ENCODE measurements at regions not wholly inside any gene's neighbourhood (a gene's known extent, or its start where the extent isn't known, plus 50 kb on each side); places are given as distances from the start of the nearest gene placed in this dataset.
"Not testable (repeated sequence)": the region's sequence is repeated elsewhere in the genome, so short reads cannot be mapped to it uniquely, and the experiment has no call there.

DNA sequence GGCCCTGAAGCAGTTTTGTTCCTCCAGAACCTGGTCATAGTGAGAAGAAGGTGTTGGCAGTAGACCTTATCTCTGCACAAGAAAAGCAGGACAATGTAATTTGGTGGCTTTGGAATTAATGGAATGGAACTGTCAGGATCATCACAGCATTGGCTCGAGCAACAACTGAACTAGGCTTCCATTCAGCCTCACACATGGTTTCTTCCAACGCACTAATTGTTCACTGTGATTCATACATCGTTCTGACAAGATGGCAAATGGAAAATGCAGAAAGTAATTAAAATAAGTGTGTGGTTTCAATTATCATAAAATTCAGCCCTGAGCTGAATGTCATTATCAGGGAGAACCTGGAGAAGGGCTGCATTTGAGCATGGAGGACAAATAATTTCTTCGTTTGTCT lies 80.6 kb downstream of the MFSD1 start:
- no peak for DNase-seq

- DNase-seq, result no peak
Measured at GRCh38 chr3:158896729-158897128, 94.9 kb downstream of the MFSD1 start.

DNA sequence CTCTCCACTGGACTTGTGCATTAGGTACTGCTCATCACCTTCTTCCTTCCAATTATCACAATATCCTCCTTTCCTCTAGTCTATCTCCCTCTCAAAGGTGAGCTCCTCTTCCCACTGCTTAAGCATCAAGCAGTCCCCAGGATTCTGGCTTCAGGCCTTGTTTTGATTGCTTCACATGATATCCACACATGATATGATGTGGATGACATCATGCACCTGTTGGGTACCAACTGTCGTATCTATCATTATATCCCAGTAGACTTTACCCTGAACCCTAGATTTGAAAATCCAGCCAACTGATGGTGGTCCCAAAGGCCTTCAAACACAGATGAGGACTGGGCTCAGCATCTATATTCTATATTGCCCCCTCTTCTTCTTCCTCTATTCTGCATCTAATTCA lies 104.9 kb downstream of the MFSD1 start:
- DNase-seq, result no peak

GRCh38 chr3:158908187-158908734 lies 106.4 kb downstream of the MFSD1 start:
- no peak for DNase-seq

DNA sequence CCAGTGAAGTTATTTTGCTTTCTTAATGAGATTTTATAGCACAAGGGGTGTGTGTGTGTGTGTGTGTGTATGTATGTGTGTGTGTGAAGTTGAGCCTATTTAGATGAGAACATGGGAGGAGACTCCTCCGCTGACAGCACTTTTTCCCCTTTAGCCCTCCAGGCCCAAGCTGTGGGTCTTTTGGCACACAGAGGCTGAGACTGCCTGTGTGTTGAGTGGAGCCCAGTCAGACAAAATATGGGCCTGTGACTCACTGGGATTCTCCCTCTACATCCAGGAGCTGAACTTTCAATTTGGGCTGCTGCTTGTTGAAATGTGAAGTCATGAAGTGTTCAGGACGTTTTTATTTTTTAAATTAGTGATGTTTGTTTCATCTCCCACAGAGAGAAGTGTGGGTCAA lies 108.0 kb downstream of the MFSD1 start:
- DNase-seq, result no peak

DNA sequence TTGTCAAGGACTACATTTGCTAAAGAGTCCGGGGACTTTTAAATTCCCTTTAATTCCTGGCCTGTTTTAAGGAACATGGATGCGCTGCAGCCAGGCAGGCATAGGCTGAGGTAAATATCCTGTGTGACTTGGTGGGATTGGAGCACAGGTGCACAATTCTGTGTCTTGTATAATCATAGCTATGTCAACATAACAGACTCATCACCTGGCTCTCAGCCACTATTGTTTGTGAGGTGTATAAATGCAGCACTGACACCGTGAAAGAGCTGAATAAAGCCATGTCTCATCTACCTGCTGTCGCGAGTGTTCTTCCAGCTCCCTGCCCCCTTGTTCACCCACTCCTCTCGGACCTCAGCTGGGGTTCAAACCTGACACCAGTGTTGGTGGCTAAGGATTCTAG lies 109.7 kb downstream of the MFSD1 start:
- DNase-seq, result no peak

- DNase-seq, result no peak
Measured at GRCh38 chr3:158912188-158912587, 110.3 kb downstream of the MFSD1 start.

- DNase-seq, result no peak
Measured at GRCh38 chr3:158912621-158913020, 110.8 kb downstream of the MFSD1 start.

DNA sequence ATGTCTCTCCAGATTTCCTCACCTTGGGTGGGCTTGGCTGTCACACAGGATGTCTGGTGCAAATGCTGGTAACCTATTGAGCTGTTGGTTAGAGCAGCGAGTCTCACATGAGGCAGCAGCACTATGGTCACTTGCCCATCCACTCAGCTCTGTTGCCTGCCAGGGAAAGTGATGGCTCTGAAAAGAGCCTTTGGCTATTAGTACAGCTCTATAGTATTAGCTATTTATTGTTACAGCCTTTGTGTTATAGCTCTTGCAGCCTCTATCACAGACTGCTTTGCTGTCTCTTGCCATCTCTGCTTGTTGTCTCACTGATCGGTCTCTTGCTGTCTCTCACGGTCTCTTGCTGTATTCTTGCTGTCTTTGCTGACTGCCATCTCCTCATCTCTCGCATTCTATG lies 114.3 kb downstream of the MFSD1 start:
- DNase-seq, result no peak

GRCh38 chr3:158918008-158918407 lies 116.2 kb downstream of the MFSD1 start:
- DNase-seq, result peak; percentile 22 to 31

DNA sequence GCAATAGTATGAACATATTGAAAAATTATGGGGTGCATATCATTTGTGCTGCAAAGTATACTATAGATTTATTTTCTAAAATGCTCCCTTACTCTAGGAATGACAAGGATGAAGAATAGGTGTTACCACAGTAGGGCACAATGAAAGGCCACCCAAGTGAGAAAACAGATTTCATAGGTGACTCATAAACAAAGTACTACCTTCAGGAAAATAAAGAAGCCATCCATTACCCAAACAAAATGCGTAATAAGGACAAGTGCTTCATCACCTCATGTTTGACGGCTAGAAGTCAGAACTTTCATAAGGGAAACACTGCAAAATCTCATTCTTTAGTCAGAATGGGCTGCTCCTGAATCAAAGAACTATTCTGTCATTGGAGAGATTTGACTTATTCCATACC lies 116.6 kb downstream of the MFSD1 start:
- DNase-seq, result no peak

DNA sequence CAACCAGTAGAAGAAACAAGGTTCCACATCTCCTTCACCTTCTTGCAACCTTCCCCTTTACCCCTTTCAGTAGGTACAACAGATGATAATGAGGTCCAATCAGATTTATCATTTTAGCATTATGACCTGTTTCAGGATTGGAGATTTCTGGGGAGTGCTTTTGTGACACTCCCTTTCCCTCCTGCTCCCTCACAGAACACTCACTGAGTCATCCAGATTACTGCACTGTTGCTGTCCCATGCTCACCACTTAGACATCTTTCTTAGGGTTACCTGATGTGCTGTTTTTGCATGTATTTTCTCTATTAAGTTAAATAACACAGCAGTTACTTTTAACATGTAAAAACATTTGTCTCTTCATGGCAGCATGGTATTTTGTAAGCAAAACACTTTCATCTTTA lies 118.5 kb downstream of the MFSD1 start:
- DNase-seq, result no peak

DNA sequence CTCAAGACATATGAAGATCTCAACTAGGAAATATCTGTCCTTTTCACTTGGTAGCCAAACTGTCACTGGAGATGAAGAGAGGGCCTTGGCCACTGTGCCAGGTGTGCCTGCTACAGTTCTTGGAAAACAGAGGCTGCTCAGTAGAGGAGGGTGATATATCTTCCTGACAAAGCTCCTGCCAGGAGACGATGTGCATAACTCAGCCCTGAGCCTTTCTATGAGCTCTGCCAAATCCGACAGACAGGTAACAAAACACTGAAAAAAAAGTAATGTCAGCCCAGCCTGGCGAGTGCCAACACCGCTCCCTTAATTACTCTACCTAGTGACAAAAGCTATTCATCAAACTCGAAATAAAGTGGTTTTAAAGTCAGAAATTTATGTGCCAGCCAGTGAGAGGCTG lies 123.2 kb downstream of the MFSD1 start:
- no peak for DNase-seq

DNA sequence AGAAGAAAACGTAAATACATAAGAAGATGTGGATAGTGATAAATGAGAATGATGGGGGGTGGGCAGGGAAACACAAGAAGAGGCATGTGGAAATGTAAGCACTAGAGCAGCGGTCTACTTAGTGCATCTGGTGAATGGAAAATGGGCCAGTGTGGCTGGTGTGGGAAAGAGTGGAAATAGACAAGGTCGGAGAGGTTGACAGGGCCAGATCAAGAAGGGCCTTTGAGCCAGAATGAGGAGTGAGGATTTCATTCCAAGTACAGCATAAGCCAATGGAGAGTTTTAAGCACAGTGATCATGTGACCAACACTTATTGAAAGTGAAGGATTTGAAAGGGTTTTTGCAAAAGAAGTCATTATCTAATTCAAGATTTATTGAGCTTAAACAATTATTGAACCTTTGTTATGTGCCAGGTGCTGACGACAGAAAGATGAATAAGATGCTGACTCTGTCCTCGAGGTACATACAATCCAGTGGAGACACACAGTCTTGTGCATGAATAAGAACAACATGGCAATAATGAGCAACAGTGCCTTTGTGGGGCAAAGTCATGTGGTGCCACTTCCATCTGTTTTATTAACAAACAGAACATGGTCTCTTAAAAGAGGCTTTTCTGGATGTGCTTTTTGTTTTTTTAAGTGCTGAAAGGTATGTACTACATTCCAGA lies 124.1 kb downstream of the MFSD1 start:
- DNase-seq, result no peak

DNA sequence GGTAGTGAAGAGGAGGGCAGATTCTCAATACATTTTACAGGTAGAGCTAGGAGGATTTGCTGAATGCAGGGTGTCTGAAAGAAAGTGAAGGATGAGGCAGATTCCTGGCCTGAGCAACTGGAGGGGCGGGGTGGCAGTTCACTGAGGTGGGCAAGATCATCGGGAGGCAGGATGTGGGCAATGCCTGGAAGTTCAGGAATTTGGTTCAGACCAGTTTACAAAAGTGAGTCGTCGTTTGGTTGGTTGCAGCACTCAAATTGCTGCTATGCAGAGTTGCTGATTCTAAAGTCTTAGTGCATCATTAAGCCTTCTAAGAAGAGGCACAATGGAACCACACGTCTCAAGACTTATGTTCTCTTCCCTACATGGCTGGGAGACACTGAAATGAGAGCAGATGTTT lies 134.0 kb downstream of the MFSD1 start:
- DNase-seq, result no peak

- DNase-seq, result no peak
Measured at GRCh38 chr3:158936530-158937113, 134.8 kb downstream of the MFSD1 start.

DNA sequence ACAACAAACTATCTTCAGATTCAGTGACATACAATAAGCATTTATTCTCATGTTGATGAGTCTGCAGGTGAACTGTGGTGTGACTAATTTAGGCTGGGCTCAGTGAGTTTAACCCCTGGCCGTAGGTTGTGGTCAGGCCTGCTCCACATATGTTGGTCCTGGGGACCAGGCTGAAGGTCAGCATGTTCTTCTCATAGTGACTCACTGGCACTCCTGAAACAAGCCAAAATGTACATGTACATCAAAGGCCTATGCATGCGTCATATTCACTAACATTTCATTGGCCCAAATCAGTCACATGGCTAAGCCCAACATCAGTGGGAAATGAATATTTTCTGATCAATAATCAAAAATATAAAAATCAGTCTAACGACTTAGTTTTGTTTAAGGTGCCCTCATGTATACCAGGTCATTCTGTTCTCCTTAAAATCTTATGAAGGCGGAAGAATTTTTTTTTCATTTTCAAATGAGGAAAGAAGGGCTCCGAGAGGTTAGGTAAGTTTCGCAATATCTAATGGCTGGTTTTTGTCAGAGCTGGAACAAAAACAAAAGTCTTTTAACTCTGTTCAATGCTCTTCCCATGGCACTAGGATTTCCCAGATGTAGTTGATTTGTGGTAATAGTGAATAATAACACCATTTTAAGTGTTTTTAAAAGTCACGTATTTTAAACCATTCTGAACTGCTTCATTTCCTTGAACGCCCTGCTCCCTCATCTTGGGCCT lies 148.5 kb downstream of the MFSD1 start:
- no peak for DNase-seq

- DNase-seq, result no peak
Measured at GRCh38 chr3:158953131-158953530, 151.3 kb downstream of the MFSD1 start.

DNA sequence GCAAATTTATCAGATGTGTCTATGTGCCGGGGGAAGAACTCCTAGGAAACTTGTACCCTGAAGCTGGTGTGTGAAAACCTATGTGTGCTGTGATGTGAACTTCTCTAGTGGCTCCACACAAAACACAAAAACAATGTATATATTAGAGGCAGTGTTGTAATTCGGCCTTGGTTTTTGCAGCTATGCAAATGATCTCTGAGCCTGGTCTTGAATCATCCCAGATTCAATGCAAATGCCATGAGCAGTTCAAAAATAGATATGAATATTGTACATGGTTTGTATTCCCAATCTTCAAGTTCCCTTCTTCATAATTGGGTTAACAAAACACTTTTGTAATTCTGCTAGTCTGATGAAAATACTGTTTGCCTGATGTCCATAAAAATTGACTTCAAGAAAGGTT lies 152.6 kb downstream of the MFSD1 start:
- DNase-seq, result no peak

DNA sequence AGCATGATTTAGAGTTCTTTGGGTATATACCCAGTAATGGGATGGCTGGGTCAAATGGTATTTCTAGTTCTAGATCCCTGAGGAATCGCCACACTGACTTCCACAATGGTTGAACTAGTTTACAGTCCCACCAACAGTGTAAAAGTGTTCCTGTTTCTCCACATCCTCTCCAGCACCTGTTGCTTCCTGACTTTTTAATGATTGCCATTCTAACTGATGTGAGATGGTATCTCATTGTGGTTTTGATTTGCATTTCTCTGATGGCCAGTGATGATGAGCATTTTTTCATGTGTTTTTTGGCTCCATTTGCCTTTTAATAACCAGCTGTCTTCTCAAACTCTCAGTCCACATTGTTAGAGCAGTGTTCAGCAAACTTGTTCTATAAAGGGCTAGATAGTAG lies 155.9 kb downstream of the MFSD1 start:
- DNase-seq, result not testable (repeated sequence)

DNA sequence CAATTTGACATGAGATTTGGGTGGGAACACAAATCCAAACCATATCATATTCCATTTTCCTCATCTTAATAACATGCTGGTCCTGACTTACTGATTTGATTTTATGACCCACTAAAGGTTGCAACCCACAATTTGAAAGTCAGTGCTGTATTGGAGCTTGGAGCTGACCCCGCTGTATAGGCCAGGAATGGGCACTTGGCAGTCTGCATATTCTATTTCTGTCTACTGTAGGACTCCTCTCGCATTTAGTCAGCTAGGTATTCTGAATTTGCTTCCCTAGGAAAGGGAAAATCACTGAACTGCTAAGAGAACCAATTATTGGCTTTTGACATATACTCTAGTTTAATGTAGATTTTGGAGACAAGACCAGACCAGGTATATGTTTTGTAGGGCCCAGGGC lies 157.0 kb downstream of the MFSD1 start:
- DNase-seq, result no peak

- no peak for DNase-seq
Measured at GRCh38 chr3:158961471-158961870, 159.6 kb downstream of the MFSD1 start.

DNA sequence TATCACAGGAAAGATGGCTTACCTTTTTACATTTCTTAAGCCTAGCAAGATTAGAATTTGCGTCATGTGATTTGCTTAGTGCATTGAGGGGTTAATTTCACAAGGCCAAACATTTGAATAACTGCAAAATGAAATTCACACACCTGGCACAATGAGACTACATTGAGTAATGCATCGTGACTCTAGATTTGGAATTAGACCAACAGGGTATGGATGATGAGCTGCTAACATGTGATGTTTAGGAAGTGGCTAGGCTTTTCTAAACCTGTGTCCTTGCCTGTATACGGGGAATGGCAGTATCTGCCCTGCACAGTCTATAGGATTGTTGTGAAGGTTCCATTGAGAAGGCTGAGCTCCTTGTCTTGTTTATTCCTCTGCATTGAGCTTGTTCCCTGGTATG lies 160.1 kb downstream of the MFSD1 start:
- no peak for DNase-seq

- DNase-seq, result no peak
Measured at GRCh38 chr3:158970006-158970405, 168.2 kb downstream of the MFSD1 start.

All from activated T-cell treated with anti-CD3 and anti-CD28 coated beads, Interleukin-2, amount 50 U/mL, for 48 hours (primary cell).